Activated CD4-positive, alpha-beta T cell treated with anti-CD3 and anti-CD28 coated beads, Interleukin-2, amount 50 U/mL, for 16 hours (primary cell): ENCODE measurements at regions not wholly inside any gene's neighbourhood (a gene's known extent, or its start where the extent isn't known, plus 50 kb on each side); places are given as distances from the start of the nearest gene placed in this dataset.

Experiments used
- DNase-seq: peaks from one replicate; pipeline ENCODE4 v3.0.0-alpha.2; 2020

DNA sequence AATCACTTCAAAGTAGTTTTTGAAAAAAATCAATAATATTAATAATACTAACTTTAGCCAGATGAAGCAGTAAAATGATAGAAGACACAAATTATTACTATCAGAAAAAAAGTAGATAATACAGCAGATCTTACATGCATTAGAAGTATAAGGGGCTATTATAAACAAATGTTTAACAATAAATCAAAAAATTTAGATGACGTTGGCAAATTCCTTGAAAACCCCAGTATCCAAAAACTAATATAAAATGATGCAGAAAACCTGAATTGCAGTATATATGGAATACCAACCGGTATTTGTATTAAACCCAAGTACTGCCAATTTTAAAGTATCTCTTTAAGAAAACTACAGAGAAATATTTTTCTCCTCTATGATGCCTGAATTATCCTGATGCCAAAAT lies 573.3 kb upstream of the CTNND2 start:
- DNase-seq: no peak

DNA sequence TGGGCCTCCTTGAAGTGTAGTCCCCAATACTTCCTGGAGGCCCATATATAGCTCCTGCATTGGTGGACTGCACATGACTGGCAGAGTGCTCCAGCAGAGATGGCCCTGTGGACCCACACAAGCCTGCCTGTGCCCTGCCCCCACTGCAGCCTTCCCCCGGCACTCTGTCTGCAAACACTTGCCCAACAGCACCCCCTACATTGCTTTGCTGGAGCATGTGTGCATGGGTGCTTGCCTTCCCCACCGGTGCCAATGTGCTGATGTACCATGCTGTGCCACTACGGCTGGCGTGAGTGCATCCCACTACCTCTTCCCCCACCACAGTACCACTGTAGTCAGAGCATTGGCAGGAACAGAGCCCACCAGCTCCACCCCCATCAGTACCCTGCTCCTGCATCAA lies 563.6 kb upstream of the CTNND2 start:
- DNase-seq: no peak

DNA sequence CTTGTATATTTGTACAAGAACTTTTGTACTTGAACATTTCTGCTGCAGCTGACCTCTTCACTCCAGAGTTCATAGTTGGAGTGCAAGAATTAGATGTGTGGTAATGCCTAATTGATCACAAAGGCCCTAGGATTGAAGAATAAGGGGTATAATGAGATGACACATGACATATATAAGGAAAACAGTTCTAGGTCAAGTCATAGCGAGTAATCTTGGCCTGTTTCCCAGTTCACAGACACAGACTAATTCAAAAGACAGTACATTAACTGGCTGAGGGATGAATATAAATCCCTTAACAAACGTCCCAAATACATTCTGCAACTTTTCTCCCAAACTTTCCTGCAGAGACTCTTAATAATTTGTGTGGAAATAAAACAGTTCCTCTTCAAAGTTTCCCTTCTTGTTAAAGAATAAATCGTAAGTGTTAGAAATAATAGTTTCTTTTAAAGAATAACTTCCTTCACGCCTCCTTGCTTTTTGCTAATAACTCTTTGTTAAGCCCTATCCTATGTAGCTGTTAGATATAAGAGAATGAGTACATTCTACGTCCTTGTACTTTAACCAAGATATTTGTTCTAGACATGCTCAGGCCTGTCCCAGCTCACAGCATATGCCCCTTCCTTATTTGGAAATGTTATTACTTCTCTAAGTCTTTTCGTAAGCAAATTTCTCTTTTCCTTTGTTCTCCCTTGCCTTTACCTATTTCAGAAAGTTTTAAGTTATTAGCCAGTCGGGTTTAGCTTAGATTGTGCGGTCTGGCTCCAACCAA lies 556.4 kb upstream of the CTNND2 start:
- DNase-seq: no peak

DNA sequence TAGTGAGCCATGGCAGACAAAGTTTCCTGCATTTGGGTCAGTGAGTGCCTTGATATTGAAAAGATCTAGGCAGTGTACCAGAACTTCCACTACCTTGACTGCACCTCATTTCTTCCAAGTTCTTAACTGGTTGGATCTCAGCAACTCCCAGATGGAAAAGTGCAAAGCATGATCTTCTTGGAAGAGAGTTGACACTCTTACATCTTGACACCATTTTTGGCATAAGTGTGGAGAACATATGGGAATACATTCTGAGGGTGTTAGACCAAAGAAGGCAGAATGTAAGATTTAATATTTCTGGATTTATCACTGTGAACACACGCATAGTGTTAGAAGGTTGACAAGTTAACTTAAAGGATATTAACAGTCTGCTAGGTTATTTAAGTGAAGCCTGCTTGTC lies 555.1 kb upstream of the CTNND2 start:
- DNase-seq: no peak

DNA sequence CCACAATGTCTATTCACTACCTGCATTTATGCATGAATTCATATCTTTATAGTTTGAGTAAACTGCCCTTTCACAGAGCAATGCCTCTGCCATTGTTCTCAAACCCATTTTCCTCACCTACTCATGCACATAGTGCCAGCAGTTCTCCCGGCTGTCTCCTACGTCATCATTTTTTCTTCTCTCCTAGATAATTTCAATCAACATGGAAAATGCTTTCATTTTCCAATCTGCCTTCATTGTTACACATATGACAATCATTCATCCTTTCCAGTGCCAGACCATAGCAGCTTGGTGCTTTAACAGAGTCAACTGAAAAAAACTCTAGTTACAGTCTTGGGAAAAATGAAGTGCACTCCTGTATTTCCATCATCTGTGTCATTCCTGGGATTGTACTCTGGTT lies 514.8 kb upstream of the CTNND2 start:
- no peak for DNase-seq

DNA sequence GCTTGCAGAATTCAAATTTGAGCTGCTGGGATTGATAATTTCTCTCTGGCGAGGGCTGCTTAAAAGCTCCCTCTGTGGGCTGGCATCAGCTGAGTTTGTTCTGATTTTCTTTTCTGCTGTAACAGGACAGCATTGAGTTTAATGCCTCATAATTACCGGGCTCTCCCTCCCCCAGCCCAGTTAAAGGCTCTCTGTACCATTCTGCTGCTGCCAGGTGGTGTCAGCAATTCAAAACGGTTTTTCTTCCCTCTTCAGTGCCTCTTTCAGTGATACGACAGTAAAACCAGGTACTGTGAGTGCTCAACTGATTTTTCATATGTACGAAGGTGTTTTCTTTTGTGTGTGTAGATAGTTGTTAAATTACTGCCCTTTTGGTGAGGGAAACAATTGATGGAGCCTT lies 509.3 kb upstream of the CTNND2 start:
- no peak for DNase-seq

DNA sequence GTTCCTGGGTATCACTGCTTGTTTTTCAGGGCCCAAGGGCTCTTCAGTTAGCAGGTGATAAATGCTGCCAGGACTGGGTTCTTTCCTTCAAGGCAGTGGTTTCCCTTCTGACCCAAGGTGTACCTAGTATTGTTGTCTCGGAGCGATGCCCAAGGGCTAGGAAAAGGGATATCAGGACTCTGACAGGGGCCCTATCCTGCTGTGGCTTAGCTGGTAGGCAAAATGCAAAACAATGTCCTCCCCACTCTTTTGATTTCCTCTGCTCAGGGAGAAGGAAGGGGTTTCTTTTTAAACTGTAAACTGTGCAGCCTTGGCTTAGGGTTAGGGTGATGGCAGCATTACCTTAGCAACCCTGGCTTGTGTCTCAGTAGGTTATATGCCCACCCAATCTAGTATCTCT lies 508.8 kb upstream of the CTNND2 start:
- DNase-seq: no peak

DNA sequence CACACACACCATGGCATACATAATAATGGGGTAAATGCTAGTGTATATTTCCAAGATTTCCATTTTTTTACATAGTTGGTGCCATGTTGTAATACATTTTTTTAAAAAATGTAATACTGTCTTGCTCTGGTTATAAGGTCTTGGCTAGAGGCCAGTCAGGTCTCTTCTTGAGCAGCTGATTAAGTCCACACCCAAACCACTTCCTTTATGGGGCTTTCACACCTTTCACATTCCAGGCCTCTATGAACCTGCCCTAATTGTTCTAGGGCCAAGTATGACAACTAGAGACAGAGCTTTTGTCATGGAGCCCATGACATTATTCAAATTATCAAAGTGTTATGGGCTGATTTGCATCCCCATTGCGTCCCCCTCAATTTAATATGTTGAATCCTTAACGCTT lies 495.6 kb upstream of the CTNND2 start:
- no peak for DNase-seq

DNA sequence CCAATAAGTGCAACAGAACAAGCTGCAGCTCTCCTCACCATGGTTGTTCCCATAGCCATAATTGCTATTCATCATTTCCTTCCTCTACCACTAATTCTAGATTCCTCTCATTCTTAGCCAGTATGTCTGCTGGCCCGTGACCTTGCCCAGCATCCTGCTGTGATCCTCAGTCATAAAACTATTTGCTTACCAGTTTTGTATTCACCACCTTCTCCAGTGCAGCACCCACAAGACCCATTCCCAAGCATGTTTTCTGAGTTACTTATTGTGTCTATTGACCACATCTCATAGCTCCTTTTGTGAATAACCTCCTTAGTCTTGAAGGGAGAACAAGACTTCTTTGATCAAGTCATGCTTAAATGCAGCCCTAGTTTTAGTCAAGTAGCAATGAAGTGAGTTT lies 488.0 kb upstream of the CTNND2 start:
- DNase-seq: no peak

DNA sequence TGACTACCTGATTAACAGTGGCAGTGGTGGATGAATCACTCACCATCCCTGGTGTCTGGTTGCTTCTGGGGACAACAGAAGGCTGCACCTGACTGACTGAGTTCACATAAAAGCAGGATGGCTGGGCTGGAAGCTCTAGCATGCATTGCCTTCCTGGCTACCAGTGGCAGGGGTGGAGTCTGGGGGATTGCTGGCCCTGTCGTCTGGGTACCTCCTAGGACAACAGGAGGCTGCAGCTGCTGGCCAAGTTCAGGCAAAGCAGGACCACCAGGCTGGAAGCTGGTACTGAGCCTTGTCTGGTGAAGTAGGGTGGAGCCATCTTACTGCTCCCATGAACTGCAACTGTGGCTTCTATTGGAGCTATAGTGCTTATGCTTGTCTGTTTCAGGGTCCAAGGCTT lies 480.8 kb upstream of the CTNND2 start:
- no peak for DNase-seq

DNA sequence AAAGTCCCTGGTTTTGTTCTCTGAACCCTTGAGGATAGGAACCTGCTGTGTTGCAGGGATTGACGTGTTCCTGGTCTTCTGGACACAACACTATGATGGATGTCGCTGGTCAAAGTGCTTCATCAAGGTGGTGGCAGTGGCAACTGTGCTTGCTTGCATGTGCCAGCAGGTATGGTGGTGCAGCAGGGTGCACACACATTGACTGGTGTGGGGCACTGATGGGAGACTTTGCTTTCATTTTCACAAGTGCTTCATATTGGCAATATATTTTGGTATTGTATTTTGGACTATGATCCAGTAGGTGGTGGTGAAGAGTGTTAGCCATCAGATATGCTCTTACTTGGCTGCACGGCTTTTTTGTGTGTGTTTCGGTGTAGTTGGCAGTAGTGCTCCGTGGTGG lies 479.8 kb upstream of the CTNND2 start:
- no peak for DNase-seq

DNA sequence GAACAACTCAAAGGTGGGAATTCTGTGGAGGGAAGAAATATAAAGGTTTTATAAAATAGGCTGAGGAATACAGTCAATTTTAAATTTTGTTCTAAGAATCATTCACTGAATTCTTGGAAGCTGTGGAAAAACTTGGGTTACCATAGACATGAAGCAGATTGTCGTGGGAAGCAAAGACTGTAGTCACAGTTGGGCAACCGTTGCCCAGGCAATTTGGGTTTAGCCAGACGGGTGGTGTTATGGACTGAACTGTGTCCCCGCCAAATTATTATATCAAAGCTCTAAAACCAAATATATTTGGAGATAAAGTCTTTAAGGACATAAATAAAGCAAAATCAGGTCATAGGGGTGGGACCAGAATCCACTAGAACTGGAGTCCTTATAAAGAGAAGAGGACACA lies 463.7 kb upstream of the CTNND2 start:
- DNase-seq: no peak

DNA sequence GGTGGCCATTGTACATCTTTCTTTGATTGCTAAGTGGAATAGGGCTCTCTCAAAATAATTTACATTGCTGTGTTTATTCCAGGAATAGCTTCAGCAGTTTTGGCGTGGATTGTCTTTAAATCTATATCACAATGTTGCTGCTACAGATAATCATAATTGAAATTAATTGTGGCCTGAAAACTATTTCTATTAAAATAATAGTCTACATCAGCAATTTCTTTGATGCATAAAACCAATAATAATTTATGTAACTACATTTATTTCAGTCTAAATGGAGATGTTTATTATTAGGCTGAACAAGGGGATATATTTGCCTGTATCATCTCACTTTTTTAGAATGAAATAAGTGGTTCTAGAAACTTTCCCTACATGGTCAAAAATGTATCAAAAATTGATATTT lies 456.0 kb upstream of the CTNND2 start:
- DNase-seq: no peak

DNA sequence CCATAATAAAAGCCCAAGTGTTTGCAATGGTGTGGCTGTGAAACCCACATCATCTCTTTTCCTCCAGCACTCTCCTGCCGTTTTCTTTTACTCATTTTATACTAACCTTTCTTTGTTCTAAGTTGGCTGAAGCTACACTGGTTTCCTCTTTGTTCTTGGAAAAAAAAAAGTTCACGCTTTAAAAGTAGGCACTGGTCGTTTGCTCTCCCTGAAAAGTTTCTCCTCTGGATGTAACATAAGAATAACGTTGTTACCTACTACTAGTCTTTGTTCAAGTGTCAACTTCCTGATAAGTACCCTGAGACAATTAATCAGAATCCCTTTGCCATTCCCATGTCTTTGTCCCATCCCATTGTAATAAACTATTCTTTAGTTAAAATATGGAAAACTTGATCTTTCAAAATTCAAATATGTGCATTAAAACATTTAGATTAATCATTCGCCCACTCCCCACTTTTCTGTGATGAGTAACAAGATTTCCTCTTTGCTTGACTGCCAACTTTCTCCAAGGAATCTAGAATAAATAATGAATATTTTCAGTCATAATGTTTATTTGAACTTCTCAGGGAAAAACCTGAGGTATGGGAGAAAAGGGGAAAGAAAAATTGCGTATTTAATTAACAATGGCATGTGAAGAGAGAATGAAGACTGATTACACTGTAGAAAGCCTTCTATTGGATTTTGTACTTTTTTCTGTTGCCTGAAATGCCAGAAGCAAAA lies 454.3 kb upstream of the CTNND2 start:
- no peak for DNase-seq

DNA sequence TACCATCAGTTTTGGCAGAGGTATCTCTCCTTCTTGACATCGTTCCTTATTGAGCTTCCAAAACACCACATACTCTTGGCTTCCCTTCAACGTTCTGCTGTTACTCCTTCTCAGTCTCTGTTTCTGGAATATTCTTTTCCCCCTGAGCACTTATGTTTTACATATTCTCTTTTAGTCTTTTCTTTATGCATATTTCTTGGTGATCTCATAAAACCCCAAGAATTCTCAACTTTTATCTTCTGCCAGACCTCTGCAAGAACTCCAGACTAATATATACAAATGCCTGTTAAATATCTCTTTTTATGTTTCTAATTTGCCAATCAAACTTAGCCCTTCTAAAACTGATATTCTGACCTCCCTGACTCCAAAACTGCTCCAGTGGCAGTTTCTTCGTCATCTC lies 453.4 kb upstream of the CTNND2 start:
- DNase-seq: no peak

DNA sequence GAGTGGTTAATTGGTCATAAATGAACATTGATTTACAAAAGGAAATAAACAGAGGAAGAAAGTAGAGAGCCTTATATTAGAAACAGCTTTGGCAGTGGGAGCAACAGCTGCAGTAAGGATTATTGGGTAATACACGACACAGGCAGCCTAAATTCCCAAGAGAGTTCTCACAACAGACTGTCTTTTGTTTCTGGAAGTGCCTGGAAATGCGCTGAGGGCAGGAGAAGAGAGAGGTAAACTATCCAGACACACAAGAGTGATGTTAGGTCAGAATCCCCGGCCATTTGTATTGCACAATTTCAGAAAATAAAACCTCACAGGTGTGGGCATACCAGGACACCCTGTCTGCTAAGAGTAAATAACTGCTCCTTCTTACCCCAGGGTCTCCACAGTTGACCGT lies 450.4 kb upstream of the CTNND2 start:
- no peak for DNase-seq

DNA sequence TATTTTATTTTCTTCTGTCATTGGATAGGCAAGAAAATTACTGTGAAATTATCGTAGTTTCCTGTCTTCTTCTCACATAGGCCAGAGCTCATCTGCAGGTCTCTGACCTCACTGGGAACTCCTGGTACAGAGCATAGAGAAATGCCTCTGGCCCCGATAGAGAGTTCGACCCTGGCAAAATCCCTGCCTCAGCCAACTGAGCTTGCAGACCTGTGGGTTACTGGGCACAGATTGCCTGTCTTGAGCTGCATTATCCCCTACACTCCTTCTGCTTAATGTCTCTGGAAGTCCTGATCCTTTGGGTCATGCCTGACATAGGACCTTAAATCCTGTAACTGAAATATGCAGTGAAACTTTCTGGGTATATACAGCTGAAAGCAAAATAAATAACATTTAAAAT lies 439.3 kb upstream of the CTNND2 start:
- DNase-seq: no peak

DNA sequence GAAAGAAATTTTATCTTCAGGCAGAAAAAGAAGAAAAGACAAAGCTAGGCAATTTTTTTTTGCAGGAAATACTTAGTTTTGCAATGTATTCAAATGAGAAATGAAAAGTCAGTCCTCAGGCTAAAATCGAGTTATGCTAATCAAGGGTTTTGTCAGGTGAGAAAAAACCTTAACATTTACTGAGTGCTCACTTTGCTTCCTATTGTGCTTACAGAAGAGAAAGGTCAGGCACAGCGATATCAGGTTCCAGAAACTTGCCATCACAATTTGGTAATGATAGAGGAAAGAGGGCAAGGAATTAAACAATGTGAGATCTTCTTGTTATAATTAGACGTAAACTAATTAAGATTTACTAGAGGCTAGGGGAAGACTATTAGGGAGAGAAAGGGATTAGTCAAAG lies 431.7 kb upstream of the CTNND2 start:
- DNase-seq: no peak

DNA sequence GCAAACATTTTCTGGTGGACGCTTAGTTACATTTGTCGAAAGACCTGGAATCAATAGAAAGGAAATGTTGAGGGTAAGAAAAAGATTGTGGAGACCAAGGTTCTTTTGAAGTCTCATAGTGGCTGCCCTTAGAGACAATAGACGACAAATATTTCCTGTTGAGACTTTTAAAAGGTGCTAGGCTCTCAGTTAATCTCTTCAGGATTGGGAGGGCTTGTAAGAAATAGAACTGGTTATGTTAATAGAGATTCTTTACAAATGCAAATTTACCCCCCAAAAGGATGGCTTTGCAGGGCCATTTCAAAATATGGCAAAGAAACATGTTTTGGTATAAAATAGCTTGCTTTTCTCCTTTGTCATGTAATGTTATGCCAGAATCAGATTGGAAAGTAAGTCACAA lies 428.2 kb upstream of the CTNND2 start:
- no peak for DNase-seq

DNA sequence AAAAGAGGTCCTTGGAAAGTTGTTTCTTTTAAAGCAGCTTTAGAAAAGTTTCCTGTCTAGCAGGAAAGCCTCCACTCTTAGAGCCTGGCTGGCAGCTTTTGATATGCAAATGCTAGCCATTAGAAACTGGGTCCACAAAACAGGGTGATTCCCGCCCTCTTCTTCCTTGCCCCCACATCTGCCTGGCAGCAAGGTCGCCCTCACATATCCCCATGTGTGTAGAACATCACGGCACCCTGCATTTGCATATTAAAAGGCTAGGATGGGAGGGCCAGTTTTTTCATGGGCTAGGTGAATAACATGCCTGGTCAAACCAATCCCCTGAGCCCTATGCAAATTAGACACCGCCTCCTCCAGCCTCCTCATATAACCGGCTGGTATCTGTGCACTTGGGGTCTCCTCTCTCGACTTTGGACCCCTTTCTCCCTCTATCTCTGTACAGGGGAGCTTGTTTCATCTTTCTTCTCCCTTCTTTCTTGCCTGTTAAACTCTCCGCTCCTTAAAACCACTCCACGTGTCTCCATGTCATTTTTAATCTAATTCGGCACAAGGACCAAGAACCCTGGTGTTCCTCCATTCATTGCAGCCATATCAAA lies 426.8 kb upstream of the CTNND2 start:
- no peak for DNase-seq

DNA sequence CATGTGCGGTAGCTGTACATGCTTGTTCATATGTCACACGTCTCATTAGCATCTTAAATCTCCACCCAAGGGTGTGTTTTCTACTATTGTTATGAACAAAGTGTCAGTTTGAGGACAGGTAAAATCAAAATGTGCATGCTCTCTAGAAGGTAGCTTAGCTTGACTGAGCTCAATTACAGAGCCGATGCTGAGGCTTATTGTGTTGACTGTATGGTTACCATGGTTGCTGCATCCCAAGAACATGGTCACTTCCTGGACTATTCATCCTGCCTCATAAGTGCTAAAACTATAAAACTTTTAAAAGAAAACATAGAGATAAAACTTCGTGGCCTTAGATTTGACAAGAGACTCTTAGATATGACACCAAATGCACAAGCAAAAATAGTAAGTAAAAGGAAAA lies 426.1 kb upstream of the CTNND2 start:
- no peak for DNase-seq

DNA sequence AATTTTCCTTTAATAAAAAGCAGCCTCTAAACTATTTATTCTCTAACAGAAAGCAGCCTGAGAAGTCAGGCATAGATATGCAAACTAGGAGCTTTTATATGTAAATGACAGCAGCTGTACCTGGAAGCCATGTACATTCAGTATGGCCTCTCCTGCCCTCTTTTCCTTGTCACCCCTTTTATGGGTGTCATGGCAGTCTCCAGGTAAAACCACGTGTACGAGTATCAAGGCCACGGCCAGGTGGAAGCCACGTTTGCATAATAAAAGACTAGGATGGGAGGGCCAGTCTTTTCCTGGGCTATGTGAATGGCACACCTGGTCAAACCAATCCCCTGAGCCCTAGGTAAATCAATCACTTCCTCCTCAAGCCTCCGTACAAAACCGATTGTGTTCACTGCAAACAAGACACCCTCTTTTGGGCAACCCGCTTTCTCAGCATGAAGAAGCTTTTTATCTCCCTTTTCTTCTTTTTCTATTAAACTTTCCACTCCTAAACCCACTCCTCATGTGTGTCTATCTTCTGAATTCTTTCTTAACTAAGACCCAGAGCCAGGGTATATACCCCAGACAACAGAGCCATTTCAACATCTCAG lies 419.5 kb upstream of the CTNND2 start:
- DNase-seq: no peak

DNA sequence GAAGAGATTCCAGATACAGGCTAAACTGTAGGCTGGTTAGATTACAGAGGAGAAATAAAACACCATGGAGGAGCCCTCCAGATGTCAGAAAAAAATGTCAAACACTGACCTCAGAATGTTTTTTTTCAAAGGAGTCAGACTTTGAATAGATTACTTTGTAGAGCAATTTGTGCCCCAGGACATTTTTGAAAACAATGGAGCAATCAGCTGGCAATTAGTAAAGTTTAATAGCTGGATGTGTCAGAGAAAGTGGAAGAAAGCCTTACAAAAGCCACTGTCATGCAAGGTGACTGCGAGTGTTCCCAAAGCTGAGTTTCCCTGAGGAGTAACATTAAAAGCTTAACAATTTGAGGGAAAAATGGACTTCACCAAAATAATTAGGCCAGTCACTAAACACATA lies 417.8 kb upstream of the CTNND2 start:
- no peak for DNase-seq

DNA sequence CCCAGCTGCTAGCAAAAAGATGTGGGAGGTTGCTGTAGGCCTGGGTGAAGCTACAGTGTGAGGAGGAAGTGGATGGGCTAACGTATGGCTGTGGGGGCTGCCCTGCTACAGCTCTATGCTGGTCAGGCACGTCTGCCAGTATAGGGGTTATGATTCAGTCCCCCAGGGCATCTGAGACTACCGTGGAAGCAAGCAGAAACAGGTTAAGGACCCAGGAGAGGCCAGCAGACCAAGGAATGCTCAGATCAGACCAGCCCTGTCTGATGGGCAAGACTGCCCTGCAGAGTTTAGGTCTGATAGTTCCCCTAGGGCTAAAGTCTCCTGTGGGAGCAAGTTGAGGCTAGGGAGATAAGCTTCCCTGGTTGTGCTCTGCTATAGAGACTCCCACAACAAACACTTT lies 416.1 kb upstream of the CTNND2 start:
- no peak for DNase-seq
